Inferior parietal cortex (tissue), 1 donor: ENCODE measurements at regions not wholly inside any gene's neighbourhood (a gene's known extent, or its start where the extent isn't known, plus 50 kb on each side); places are given as distances from the start of the nearest gene placed in this dataset.

Experiments
- DNase-seq: peaks from one replicate; pipeline ENCODE4 v3.0.0-alpha.2; 2016; ENCODE audit errors: extremely low spot score

GRCh38 chr4:159003420-159004253, 99.2 kb upstream of the RAPGEF2 start:
- DNase-seq, result no peak

- DNase-seq, result no peak
These were observed 96.7 kb upstream of the RAPGEF2 start for GRCh38 chr4:159006202-159006601.

GRCh38 chr4:159008671-159009070, 94.2 kb upstream of the RAPGEF2 start:
- no peak for DNase-seq

- DNase-seq, result no peak
These were observed 93.4 kb upstream of the RAPGEF2 start for GRCh38 chr4:159009521-159009920.

- DNase-seq, result no peak
These were observed 92.8 kb upstream of the RAPGEF2 start for GRCh38 chr4:159010100-159010499.

- DNase-seq, result peak; percentile 38
These were observed 92.2 kb upstream of the RAPGEF2 start for GRCh38 chr4:159010563-159011260.

GRCh38 chr4:159012381-159012780, 90.5 kb upstream of the RAPGEF2 start:
- no peak for DNase-seq

GRCh38 chr4:159013692-159014091, 89.2 kb upstream of the RAPGEF2 start:
- no peak for DNase-seq

- no peak for DNase-seq
These were observed 88.0 kb upstream of the RAPGEF2 start for GRCh38 chr4:159014859-159015258.

- DNase-seq, result no peak
These were observed 87.0 kb upstream of the RAPGEF2 start for GRCh38 chr4:159015841-159016240.

- DNase-seq, result peak; percentile 22
These were observed 86.3 kb upstream of the RAPGEF2 start for GRCh38 chr4:159016593-159017024.

- DNase-seq, result no peak
These were observed 85.4 kb upstream of the RAPGEF2 start for GRCh38 chr4:159017323-159018026.

- DNase-seq, result no peak
These were observed 84.7 kb upstream of the RAPGEF2 start for GRCh38 chr4:159018062-159018629.

GRCh38 chr4:159019356-159019755, 83.5 kb upstream of the RAPGEF2 start:
- DNase-seq, result no peak

- DNase-seq, result no peak
These were observed 81.1 kb upstream of the RAPGEF2 start for GRCh38 chr4:159021597-159022385.

GRCh38 chr4:159023741-159024140, 79.1 kb upstream of the RAPGEF2 start:
- DNase-seq, result no peak

GRCh38 chr4:159024266-159024665, 78.6 kb upstream of the RAPGEF2 start:
- DNase-seq, result no peak

GRCh38 chr4:159024828-159025227, 78.1 kb upstream of the RAPGEF2 start:
- DNase-seq, result no peak

- DNase-seq, result no peak
These were observed 76.5 kb upstream of the RAPGEF2 start for GRCh38 chr4:159026329-159026728.

- no peak for DNase-seq
These were observed 75.3 kb upstream of the RAPGEF2 start for GRCh38 chr4:159027535-159027934.

GRCh38 chr4:159029481-159029880, 73.4 kb upstream of the RAPGEF2 start:
- no peak for DNase-seq
